ENCODE measurements at regions not wholly inside any gene's neighbourhood (a gene's known extent, or its start where the extent isn't known, plus 50 kb on each side); places are given as distances from the start of the nearest gene placed in this dataset.

DNA sequence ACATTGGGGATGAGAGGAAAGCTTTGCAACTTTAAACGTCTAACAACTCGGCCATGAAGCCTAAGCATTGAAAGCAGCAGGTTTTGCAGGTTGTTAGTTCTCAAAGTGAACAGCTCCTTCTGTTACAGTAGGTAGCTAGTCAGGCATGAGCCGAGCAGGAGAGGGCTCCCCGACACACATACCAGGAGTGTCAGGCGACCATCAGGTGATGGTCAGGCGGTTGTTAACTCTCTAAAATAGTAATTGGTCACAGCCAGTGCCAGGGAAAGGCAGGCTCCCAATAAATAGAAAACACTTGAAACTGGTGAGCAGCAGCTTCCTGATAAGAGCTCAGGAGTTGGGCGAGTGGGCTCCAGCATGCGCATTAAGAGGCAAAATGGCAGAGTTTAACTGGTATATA, 53.5 kb upstream of the DAPL1 start:
- TF ChIP-seq, protein P1, sequence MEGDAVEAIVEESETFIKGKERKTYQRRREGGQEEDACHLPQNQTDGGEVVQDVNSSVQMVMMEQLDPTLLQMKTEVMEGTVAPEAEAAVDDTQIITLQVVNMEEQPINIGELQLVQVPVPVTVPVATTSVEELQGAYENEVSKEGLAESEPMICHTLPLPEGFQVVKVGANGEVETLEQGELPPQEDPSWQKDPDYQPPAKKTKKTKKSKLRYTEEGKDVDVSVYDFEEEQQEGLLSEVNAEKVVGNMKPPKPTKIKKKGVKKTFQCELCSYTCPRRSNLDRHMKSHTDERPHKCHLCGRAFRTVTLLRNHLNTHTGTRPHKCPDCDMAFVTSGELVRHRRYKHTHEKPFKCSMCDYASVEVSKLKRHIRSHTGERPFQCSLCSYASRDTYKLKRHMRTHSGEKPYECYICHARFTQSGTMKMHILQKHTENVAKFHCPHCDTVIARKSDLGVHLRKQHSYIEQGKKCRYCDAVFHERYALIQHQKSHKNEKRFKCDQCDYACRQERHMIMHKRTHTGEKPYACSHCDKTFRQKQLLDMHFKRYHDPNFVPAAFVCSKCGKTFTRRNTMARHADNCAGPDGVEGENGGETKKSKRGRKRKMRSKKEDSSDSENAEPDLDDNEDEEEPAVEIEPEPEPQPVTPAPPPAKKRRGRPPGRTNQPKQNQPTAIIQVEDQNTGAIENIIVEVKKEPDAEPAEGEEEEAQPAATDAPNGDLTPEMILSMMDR (IDR thresholded peaks at IDR 0.05 in 2 of 3, conservative IDR thresholded peaks at IDR 0.05 in 1 of 3; ENCODE audit: borderline replicate concordance in 1 of 3, insufficient read depth in 1 of 3, low read depth in 2 of 3, low read length in 2 of 3), result no peak
- TF ChIP-seq, protein P2, sequence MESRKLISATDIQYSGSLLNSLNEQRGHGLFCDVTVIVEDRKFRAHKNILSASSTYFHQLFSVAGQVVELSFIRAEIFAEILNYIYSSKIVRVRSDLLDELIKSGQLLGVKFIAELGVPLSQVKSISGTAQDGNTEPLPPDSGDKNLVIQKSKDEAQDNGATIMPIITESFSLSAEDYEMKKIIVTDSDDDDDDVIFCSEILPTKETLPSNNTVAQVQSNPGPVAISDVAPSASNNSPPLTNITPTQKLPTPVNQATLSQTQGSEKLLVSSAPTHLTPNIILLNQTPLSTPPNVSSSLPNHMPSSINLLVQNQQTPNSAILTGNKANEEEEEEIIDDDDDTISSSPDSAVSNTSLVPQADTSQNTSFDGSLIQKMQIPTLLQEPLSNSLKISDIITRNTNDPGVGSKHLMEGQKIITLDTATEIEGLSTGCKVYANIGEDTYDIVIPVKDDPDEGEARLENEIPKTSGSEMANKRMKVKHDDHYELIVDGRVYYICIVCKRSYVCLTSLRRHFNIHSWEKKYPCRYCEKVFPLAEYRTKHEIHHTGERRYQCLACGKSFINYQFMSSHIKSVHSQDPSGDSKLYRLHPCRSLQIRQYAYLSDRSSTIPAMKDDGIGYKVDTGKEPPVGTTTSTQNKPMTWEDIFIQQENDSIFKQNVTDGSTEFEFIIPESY (IDR thresholded peaks at IDR 0.05; ENCODE audit: extremely low read depth, insufficient replicate concordance, low read length), result no peak
- TF ChIP-seq, protein P3, sequence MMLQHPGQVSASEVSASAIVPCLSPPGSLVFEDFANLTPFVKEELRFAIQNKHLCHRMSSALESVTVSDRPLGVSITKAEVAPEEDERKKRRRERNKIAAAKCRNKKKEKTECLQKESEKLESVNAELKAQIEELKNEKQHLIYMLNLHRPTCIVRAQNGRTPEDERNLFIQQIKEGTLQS (IDR thresholded peaks at IDR 0.05), result no peak
- no peak for TF ChIP-seq EZH2 (IDR thresholded peaks at IDR 0.05)

Measured in HCT116 (cell line).